ENCODE measurements at regions not wholly inside any gene's neighbourhood (a gene's known extent, or its start where the extent isn't known, plus 50 kb on each side); places are given as distances from the start of the nearest gene placed in this dataset.

- TF ChIP-seq CTCF (IDR thresholded peaks at IDR 0.05 in 8 of 11, conservative IDR thresholded peaks at IDR 0.05 in 3 of 11): no peak
- no peak for TF ChIP-seq POLR2A (IDR thresholded peaks at IDR 0.05)
- no peak for TF ChIP-seq POLR2AphosphoS5 (IDR thresholded peaks at IDR 0.05)
These were observed 118.2 kb upstream of the ADGRL4 start for GRCh38 chr1:79124756-79125155.
